Activated CD8-positive, alpha-beta T cell treated with anti-CD3 and anti-CD28 coated beads, Interleukin-2, amount 10 ng/mL, durations not matched to agents 7 days and 5 days (primary cell): ENCODE measurements at regions not wholly inside any gene's neighbourhood (a gene's known extent, or its start where the extent isn't known, plus 50 kb on each side); places are given as distances from the start of the nearest gene placed in this dataset.

Source experiments
- ATAC-seq: fragments of 150-1000 bp; cut with Tn5 transposase; one replicate; pipeline ENCODE4 v1.10.0; 2021; ENCODE audit warnings: moderate library complexity
- CTCF ChIA-PET: fragments of 350-600 bp; sonication (Branson Sonifier 250); formaldehyde crosslinking; loops from one replicate; lab custom pipeline; 2021; ENCODE audit warnings: antibody characterized with exemption; lab: Charles Lee
- POLR2A ChIA-PET: fragments of 350-600 bp; sonication (Branson Sonifier 250); formaldehyde crosslinking; loops from one replicate; lab custom pipeline; 2021; ENCODE audit warnings: antibody characterized with exemption; lab: Charles Lee
- DNase-seq: peaks from one replicate; pipeline ENCODE4 v3.0.0-alpha.2; 2020
- H3K27ac Mint-ChIP-seq: one replicate; pipeline ENCODE4 v1.8.0; 2021; ENCODE audit warnings: mild to moderate bottlenecking, mixed read lengths
- H3K27me3 Mint-ChIP-seq: one replicate; pipeline ENCODE4 v1.8.0; 2021; ENCODE audit warnings: low read depth, mixed read lengths
- H3K36me3 Mint-ChIP-seq: one replicate; pipeline ENCODE4 v1.8.0; 2021; ENCODE audit warnings: low read depth, mixed read lengths
- H3K4me1 Mint-ChIP-seq: one replicate; pipeline ENCODE4 v1.8.0; 2021; ENCODE audit warnings: low read depth, mixed read lengths
- H3K4me3 Mint-ChIP-seq: one replicate; pipeline ENCODE4 v1.8.0; 2021; ENCODE audit warnings: mild to moderate bottlenecking, mixed read lengths
- H3K9me3 Mint-ChIP-seq: one replicate; pipeline ENCODE4 v1.8.0; 2022; ENCODE audit warnings: mixed read lengths; ENCODE audit not compliant: insufficient read depth

DNA sequence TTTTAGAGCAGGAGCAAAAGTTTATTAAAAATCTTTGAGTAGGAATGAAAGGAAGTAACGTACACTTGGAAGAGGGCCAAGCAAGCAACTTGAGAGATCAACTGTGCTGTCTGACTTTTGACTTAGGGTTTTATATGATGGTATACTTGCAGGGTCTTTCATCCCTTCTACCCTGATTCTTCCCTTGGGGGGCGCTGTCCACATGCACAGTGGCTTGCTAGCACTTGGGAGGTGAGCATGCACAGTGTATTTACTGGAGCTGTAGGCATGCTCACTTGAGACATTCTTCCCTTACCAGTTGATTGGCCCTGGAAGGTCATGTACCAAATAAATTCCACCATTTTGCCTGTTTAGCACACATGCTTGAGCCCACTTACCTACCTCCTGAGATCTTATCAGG is 1001.3 kb upstream of the ADGRL2 start:
- Mint-ChIP-seq H3K36me3 (no peaks in the 10 kb centered on the region), H3K4me1 (no peaks in the 10 kb centered on the region), H3K27me3 (no peaks in the 10 kb centered on the region), H3K9me3 (peaks cover 3% of the 10 kb centered on the region), H3K27ac (no peak overlapping the region), H3K4me3 (no peak overlapping the region)
- no peak for DNase-seq
- no peak for ATAC-seq
- POLR2A ChIA-PET: no interaction called here
- CTCF ChIA-PET: no interaction called here

DNA sequence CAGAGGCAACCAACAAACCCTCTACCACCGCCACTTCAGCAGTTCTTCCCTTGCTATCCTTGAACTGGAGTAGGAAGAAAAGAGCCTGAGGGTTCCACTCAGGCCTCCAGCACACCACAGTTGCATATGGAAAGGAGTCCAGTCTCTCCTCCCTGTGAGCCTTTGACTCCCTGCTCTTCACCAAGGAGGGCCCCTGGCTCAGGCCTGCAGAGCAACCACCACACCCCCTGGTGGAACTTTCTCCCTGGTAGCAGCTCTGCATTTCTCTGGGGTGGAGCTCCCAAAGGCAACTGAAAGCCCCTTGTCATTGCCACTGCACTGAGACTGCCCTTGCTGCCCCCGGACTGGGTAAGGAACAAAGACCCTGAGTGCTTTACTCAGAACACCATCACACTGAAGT is 1021.5 kb upstream of the ADGRL2 start:
- ChIA-PET POLR2A (no interaction called here), CTCF (no interaction called here)
- no peaks in the 10 kb centered on the region for H3K4me1 Mint-ChIP-seq
- no peak overlapping the region for H3K4me3 Mint-ChIP-seq
- ATAC-seq (no peak), DNase-seq (no peak)
- no peaks in the 10 kb centered on the region for H3K27me3 Mint-ChIP-seq
- no peak overlapping the region for H3K27ac Mint-ChIP-seq
- H3K36me3 Mint-ChIP-seq: no peaks in the 10 kb centered on the region
- H3K9me3 Mint-ChIP-seq: peaks cover 22% of the 10 kb centered on the region

GRCh38 chr1:80778094-80778840 is 1022.5 kb upstream of the ADGRL2 start:
- Mint-ChIP-seq H3K36me3 (no peaks in the 10 kb centered on the region), H3K9me3 (peaks cover 23% of the 10 kb centered on the region), H3K27me3 (no peaks in the 10 kb centered on the region), H3K27ac (no peak overlapping the region), H3K4me1 (no peaks in the 10 kb centered on the region), H3K4me3 (no peak overlapping the region)
- ChIA-PET POLR2A (no interaction called here), CTCF (no interaction called here)
- DNase-seq: no peak
- ATAC-seq: no peak

- peaks cover 21% of the 10 kb centered on the region for H3K9me3 Mint-ChIP-seq
- CTCF ChIA-PET: no interaction called here
- no peak overlapping the region for H3K27ac Mint-ChIP-seq
- H3K27me3 Mint-ChIP-seq: no peaks in the 10 kb centered on the region
- H3K4me1 Mint-ChIP-seq: no peaks in the 10 kb centered on the region
- no peaks in the 10 kb centered on the region for H3K36me3 Mint-ChIP-seq
- no peak overlapping the region for H3K4me3 Mint-ChIP-seq
- POLR2A ChIA-PET: no interaction called here
- ATAC-seq (no peak), DNase-seq (no peak)
Observed at GRCh38 chr1:80776266-80776665, 1024.5 kb upstream of the ADGRL2 start.

GRCh38 chr1:80769208-80769750 is 1031.5 kb upstream of the ADGRL2 start:
- ChIA-PET POLR2A (no interaction called here), CTCF (no interaction called here)

GRCh38 chr1:80767711-80768110 is 1033.0 kb upstream of the ADGRL2 start:
- Mint-ChIP-seq H3K27ac (no peak overlapping the region), H3K9me3 (no peaks in the 10 kb centered on the region), H3K4me1 (no peaks in the 10 kb centered on the region), H3K4me3 (no peak overlapping the region), H3K27me3 (no peaks in the 10 kb centered on the region), H3K36me3 (no peaks in the 10 kb centered on the region)
- DNase-seq: no peak
- CTCF ChIA-PET: no interaction called here
- POLR2A ChIA-PET: no interaction called here
- no peak for ATAC-seq

More at GRCh38 chr1:80769208-80769750, 1031.5 kb upstream of the ADGRL2 start:
- DNase-seq (no peak), ATAC-seq (no peak)
- Mint-ChIP-seq H3K27me3 (no peaks in the 10 kb centered on the region), H3K9me3 (peaks cover 6% of the 10 kb centered on the region), H3K36me3 (no peaks in the 10 kb centered on the region), H3K4me3 (no peak overlapping the region), H3K27ac (no peak overlapping the region), H3K4me1 (no peaks in the 10 kb centered on the region)

GRCh38 chr1:80759354-80759753 is 1041.4 kb upstream of the ADGRL2 start:
- Mint-ChIP-seq H3K4me1 (no peaks in the 10 kb centered on the region), H3K27ac (no peak overlapping the region), H3K9me3 (no peaks in the 10 kb centered on the region), H3K4me3 (no peak overlapping the region), H3K36me3 (no peaks in the 10 kb centered on the region), H3K27me3 (no peaks in the 10 kb centered on the region)
- POLR2A ChIA-PET: no interaction called here
- CTCF ChIA-PET: no interaction called here
- DNase-seq: no peak
- ATAC-seq: no peak

- ChIA-PET POLR2A (no interaction called here), CTCF (no interaction called here)
- Mint-ChIP-seq H3K9me3 (peaks cover 6% of the 10 kb centered on the region), H3K36me3 (no peaks in the 10 kb centered on the region), H3K27me3 (no peaks in the 10 kb centered on the region), H3K4me1 (no peaks in the 10 kb centered on the region), H3K4me3 (no peak overlapping the region), H3K27ac (no peak overlapping the region)
- DNase-seq: no peak
- ATAC-seq: no peak
Observed at GRCh38 chr1:80755944-80756343, 1044.8 kb upstream of the ADGRL2 start.

GRCh38 chr1:80751204-80751603 is 1049.5 kb upstream of the ADGRL2 start:
- ChIA-PET CTCF (no interaction called here), POLR2A (no interaction called here)
- Mint-ChIP-seq H3K4me3 (no peak overlapping the region), H3K27ac (no peak overlapping the region), H3K9me3 (peaks cover 13% of the 10 kb centered on the region), H3K27me3 (no peaks in the 10 kb centered on the region), H3K36me3 (no peaks in the 10 kb centered on the region), H3K4me1 (no peaks in the 10 kb centered on the region)
- ATAC-seq: no peak
- no peak for DNase-seq

DNA sequence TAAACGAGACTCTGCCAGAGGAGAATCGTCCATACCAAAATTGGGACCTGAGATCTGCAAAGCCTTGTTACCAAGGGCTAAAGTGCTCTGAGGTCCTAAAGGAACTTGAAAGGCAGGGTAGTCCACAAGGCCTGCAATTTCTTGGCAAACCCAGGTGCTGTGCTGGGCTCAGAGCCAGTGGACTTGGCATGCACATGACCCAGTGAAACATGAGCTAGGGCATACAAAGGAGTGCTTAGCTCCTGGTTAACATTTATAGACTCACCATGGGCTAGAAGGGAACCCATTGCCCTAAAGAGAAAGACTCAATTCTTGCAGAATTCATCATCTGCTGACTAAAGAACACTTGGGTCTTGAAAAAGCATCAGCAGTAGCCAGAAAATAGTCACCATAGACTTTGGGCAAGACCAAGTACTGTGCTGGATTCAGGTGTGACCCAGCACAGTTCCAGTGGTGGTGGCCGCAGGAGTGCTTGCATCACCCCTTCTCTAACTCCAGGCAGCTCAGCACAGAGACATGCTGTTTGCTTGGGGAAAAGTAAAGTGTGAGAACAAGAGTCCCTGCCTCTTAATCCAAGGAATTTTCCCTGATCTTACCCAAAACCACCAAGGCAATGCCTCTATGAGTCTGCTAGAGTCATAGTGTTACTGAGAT is 1069.4 kb upstream of the ADGRL2 start:
- ChIA-PET CTCF (no interaction called here), POLR2A (no interaction called here)
- no peaks in the 10 kb centered on the region for H3K36me3 Mint-ChIP-seq
- no peak for DNase-seq
- no peaks in the 10 kb centered on the region for H3K4me1 Mint-ChIP-seq
- H3K27me3 Mint-ChIP-seq: no peaks in the 10 kb centered on the region
- H3K27ac Mint-ChIP-seq: no peak overlapping the region
- no peak overlapping the region for H3K4me3 Mint-ChIP-seq
- no peak for ATAC-seq
- H3K9me3 Mint-ChIP-seq: peaks cover 12% of the 10 kb centered on the region

DNA sequence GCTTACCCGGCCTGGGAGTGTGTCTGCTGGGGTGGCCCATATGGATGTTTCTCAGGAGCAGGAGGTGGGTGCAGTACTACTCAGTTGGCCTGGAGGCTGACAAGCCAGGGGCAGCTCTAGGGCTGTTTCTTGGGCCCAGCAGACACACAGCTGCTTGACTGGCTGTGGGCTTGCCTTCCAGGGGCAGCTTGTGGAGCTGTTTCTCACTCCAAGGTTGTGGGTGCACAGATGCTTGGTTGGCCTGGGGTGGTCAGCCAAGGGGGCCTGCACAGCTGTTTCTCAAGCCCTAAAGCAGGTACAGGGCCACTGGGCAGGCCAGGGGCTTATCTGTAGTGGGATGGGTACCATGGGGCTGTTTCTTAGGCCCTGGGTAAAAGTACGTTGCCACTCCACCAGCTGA is 1078.1 kb upstream of the ADGRL2 start:
- H3K27me3 Mint-ChIP-seq: no peaks in the 10 kb centered on the region
- no peak overlapping the region for H3K4me3 Mint-ChIP-seq
- H3K9me3 Mint-ChIP-seq: peaks cover 4% of the 10 kb centered on the region
- H3K4me1 Mint-ChIP-seq: no peaks in the 10 kb centered on the region
- ATAC-seq: no peak
- ChIA-PET POLR2A (no interaction called here), CTCF (no interaction called here)
- H3K36me3 Mint-ChIP-seq: no peaks in the 10 kb centered on the region
- no peak overlapping the region for H3K27ac Mint-ChIP-seq
- no peak for DNase-seq

DNA sequence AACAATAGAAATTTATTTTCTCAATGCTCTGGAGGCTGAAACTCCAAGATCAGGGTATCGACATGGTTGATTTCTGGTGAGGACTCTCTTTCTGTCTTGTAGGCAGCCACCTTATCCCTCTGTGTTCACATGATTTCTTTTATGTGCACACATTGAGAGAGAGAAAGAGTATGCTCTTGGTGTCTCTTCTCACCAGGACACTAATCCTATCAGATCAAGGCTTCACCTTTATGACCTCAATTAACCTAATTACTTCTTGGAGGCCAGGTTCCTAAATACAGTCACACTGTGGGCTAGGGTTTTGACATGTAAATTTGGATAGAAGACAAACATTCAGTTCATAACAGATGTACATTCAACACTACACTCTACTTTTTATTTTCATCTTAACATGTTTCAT is 1094.2 kb upstream of the ADGRL2 start:
- Mint-ChIP-seq H3K27me3 (no peaks in the 10 kb centered on the region), H3K4me3 (no peak overlapping the region), H3K27ac (no peak overlapping the region), H3K4me1 (no peaks in the 10 kb centered on the region), H3K9me3 (peaks cover 13% of the 10 kb centered on the region), H3K36me3 (no peaks in the 10 kb centered on the region)
- no peak for ATAC-seq
- POLR2A ChIA-PET: no interaction called here
- no peak for DNase-seq
- CTCF ChIA-PET: interaction anchor here (0.6 kb wide), 1 partner anchor 13 kb away, joined by 3 read pairs; no protein-coding TSS in a partner anchor
